ENCODE measurements at regions not wholly inside any gene's neighbourhood (a gene's known extent, or its start where the extent isn't known, plus 50 kb on each side); places are given as distances from the start of the nearest gene placed in this dataset.
"Not testable (repeated sequence)": the region's sequence is repeated elsewhere in the genome, so short reads cannot be mapped to it uniquely, and the experiment has no call there.

DNA sequence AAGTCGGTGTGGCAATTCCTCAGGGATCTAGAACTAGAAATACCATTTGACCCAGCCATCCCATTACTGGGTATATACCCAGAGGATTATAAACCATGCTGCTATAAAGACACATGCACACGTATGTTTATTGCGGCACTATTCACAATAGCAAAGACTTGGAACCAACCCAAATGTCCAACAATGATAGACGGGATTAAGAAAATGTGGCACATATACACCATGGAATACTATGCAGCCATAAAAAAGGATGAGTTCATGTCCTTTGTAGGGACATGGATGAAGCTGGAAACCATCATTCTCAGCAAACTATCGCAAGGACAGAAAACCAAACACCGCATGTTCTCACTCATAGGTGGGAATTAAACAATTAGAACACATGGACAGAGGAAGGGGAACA lies 80.6 kb upstream of the ST3GAL5 start:
- H3K27me3 ChIP-seq (ENCODE audit: control insufficient read depth, insufficient read depth, low read length); H3K9me3 ChIP-seq (replicated peaks; ENCODE audit: control insufficient read depth, low read depth, low read length); H3K4me3 ChIP-seq (ENCODE audit: low read length); H3K4me1 ChIP-seq (ENCODE audit: control insufficient read depth, insufficient read depth, low read length); DNase-seq; H3K36me3 ChIP-seq (ENCODE audit: control insufficient read depth, insufficient read depth, low read length); H3K27ac ChIP-seq (ENCODE audit: low read length): not testable (repeated sequence)
- no CpG with 5 or more reads among the region's 6 CpGs for WGBS (ENCODE audit: insufficient coverage)

DNA sequence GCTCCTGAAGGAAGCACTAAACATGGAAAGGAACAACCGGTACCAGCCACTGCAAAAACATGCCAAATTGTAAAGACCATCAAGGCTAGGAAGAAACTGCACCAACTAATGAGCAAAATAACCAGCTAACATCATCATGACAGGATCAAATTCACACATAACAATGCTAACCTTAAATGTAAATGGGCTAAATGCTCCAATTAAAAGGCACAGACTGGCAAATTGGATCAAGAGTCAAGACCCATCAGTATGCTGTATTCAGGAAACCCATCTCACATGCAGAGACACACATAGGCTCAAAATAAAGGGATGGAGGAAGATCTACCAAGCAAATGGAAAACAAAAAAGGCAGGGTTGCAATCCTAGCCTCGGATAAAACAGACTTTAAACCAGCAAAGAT lies 77.0 kb upstream of the ST3GAL5 start:
- H3K36me3 ChIP-seq (ENCODE audit: control insufficient read depth, insufficient read depth, low read length); H3K27ac ChIP-seq (ENCODE audit: low read length); DNase-seq; H3K4me1 ChIP-seq (ENCODE audit: control insufficient read depth, insufficient read depth, low read length); H3K9me3 ChIP-seq (replicated peaks; ENCODE audit: control insufficient read depth, low read depth, low read length); H3K4me3 ChIP-seq (ENCODE audit: low read length); H3K27me3 ChIP-seq (ENCODE audit: control insufficient read depth, insufficient read depth, low read length): not testable (repeated sequence)
- no CpG with 5 or more reads among the region's 2 CpGs for WGBS (ENCODE audit: insufficient coverage)

DNA sequence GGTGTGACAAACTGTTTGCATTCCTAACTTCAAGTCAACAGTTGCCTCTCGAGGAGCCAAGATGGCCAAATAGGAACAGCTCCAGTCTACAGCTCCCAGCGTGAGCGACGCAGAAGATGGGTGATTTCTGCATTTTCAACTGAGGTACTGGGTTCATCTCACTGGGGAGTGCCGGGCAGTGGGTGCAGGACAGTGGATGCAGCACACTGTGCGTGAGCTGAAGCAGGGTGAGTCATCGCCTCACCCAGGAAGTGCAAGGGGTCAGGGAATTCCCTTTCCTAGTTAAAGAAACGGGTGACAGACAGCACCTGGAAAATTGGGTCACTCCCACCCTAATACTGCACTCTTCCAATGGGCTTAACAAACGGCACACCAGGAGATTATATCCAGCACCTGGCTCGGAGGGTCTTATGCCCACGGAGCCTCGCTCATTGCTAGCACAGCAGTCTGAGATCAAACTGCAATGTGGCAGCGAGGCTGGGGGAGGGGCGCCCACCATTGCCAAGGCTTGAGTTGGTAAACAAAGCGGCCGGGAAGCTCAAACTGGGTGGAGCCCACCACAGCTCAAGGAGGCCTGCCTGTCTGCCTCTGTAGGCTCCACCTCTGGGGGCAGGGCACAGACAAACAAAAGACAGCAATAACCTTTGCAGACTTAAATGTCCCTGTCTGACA lies 75.1 kb upstream of the ST3GAL5 start:
- 91% methylated on average over 13 of the region's 16 CpGs for WGBS (ENCODE audit: insufficient coverage)
- not testable (repeated sequence) for H3K36me3 ChIP-seq (ENCODE audit: control insufficient read depth, insufficient read depth, low read length); H3K27me3 ChIP-seq (ENCODE audit: control insufficient read depth, insufficient read depth, low read length); H3K4me3 ChIP-seq (ENCODE audit: low read length); H3K27ac ChIP-seq (ENCODE audit: low read length); H3K9me3 ChIP-seq (replicated peaks; ENCODE audit: control insufficient read depth, low read depth, low read length); DNase-seq
- peaks cover 17% of the 10 kb centered on the region for H3K4me1 ChIP-seq (ENCODE audit: control insufficient read depth, insufficient read depth, low read length)

DNA sequence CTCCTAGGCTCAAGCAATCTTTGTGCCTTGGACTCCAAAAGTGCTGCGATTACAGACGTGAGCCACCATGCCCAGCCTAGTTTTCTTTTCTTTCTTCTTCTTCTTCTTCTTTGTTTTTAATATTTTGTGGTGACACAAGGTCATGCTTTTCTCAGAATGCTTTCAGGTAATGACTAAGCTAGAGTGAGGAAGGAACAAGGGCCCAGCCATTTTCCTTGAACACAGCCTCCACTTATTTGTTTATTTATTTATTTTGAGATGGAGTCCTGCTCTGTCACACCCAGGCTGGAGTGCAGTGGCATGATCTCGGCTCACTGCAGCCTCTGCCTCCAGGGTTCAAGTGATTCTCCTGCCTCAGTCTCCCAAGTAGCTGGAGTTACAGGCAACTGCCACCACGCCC lies 74.3 kb upstream of the ST3GAL5 start:
- Histone ChIP-seq H3K4me3 (ENCODE audit: low read length) (no peak overlapping the region), H3K4me1 (ENCODE audit: control insufficient read depth, insufficient read depth, low read length) (peaks cover 23% of the 10 kb centered on the region)
- 100% methylated on average over 1 of the region's 4 CpGs for WGBS (ENCODE audit: insufficient coverage)

DNA sequence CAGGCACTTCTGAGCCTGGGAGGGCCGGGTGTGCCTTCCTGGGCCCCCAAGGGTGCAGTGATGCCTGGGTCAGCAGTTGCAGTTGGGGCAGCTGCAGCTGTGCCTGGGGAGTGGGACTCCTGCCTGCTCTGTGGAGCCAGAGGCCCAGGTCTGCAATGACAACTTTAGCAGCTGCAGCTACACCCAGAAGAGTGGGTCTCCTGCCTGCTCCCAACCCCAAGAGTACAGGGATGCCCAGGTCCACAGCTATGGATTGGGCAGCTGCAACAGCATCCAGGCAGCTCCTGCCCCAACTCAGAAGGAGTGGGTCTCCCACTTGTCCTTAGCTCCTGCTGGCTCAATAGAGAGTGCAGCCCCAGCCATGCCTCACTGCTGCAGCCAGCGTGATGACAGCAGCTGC lies 73.0 kb upstream of the ST3GAL5 start:
- WGBS (ENCODE audit: insufficient coverage) = 90% methylated on average over 1 of the region's 2 CpGs
- Histone ChIP-seq H3K4me3 (ENCODE audit: low read length) (no peak overlapping the region), H3K27me3 (ENCODE audit: control insufficient read depth, insufficient read depth, low read length) (no peaks in the 10 kb centered on the region), H3K9me3 (replicated peaks; ENCODE audit: control insufficient read depth, low read depth, low read length) (peaks cover 9% of the 10 kb centered on the region), H3K27ac (ENCODE audit: low read length) (no peak overlapping the region), H3K36me3 (ENCODE audit: control insufficient read depth, insufficient read depth, low read length) (no peaks in the 10 kb centered on the region), H3K4me1 (ENCODE audit: control insufficient read depth, insufficient read depth, low read length) (peaks cover 28% of the 10 kb centered on the region)
- no peak for DNase-seq

More for the DNA sequence above, 74.3 kb upstream of the ST3GAL5 start:
- peaks cover 9% of the 10 kb centered on the region for H3K9me3 ChIP-seq (replicated peaks; ENCODE audit: control insufficient read depth, low read depth, low read length)
- H3K27me3 ChIP-seq (ENCODE audit: control insufficient read depth, insufficient read depth, low read length) = no peaks in the 10 kb centered on the region
- H3K27ac ChIP-seq (ENCODE audit: low read length) = no peak overlapping the region
- H3K36me3 ChIP-seq (ENCODE audit: control insufficient read depth, insufficient read depth, low read length) = no peaks in the 10 kb centered on the region
- no peak for DNase-seq

DNA sequence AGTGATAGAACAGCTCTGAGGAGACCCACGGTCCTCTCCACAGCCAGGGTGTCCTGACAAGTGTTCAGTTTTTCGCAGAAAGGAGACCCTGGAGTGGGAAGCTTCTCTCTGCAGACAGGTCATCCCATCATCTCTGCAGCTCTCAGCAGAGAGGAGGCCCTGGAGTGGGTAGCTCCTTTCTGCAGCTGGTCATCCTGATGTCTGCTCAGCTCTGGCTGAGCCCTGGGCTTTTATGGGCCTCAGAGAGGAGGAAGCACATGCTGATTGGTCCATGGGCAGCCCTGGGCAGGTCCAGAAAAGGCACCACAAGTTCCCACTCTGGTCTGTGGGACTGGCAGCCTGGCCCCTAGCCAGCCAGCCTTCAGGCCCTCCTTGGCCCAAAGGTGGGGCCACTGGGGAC lies 72.3 kb upstream of the ST3GAL5 start:
- Histone ChIP-seq H3K4me1 (ENCODE audit: control insufficient read depth, insufficient read depth, low read length) (peaks cover 34% of the 10 kb centered on the region), H3K9me3 (replicated peaks; ENCODE audit: control insufficient read depth, low read depth, low read length) (peaks cover 9% of the 10 kb centered on the region), H3K4me3 (ENCODE audit: low read length) (no peak overlapping the region), H3K27me3 (ENCODE audit: control insufficient read depth, insufficient read depth, low read length) (no peaks in the 10 kb centered on the region), H3K36me3 (ENCODE audit: control insufficient read depth, insufficient read depth, low read length) (no peaks in the 10 kb centered on the region), H3K27ac (ENCODE audit: low read length) (no peak overlapping the region)
- no peak for DNase-seq
- WGBS (ENCODE audit: insufficient coverage) = no CpG with 5 or more reads among the region's 2 CpGs

DNA sequence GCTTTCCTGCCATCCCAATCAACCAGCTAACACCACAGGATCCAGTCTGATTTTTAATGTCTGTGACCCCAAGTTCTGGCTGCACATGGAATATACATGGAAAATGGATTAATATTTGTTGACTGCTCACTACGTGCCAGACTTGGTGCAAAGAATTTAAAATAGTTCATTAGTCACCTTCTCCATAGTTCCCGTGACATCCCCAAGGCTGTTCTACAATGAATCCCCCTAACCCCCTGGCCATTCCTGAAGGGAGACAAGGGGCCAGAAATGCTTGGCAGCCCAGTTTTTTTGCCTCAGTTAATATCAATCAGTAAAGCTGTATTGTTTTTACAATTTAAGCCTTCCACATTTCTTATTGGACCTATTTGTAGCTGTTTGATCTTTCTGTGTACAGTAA lies 71.0 kb upstream of the ST3GAL5 start:
- no peak for DNase-seq
- peaks cover 45% of the 10 kb centered on the region for H3K4me1 ChIP-seq (ENCODE audit: control insufficient read depth, insufficient read depth, low read length)
- no peak overlapping the region for H3K4me3 ChIP-seq (ENCODE audit: low read length)
- no peaks in the 10 kb centered on the region for H3K27me3 ChIP-seq (ENCODE audit: control insufficient read depth, insufficient read depth, low read length)
- H3K27ac ChIP-seq (ENCODE audit: low read length) = peak overlapping the region; percentile 62
- WGBS (ENCODE audit: insufficient coverage) = no CpG with 5 or more reads among the region's 2 CpGs
- H3K36me3 ChIP-seq (ENCODE audit: control insufficient read depth, insufficient read depth, low read length) = no peaks in the 10 kb centered on the region
- peaks cover 9% of the 10 kb centered on the region for H3K9me3 ChIP-seq (replicated peaks; ENCODE audit: control insufficient read depth, low read depth, low read length)

DNA sequence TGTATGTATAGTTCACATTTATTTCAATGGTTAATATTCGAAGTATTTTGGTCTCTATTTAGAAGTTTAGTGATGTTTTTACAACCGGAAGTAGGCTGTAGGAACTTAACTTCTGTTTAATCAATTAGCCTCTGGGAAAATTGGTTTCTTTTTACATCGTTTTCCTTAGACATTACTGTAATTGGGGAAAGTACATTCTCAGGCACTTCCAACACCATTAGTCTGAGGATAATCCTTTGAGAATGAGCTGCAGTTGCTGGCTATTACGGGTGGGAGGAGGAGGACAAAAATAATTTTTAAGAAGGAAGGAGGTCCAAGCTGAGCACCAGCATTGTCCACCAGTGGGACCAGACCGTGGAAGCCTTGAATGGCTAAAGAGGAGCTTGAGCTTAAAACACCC lies 70.4 kb upstream of the ST3GAL5 start:
- peaks cover 9% of the 10 kb centered on the region for H3K9me3 ChIP-seq (replicated peaks; ENCODE audit: control insufficient read depth, low read depth, low read length)
- DNase-seq = peak; percentile 51
- H3K36me3 ChIP-seq (ENCODE audit: control insufficient read depth, insufficient read depth, low read length) = no peaks in the 10 kb centered on the region
- 33% methylated on average over 2 of the region's 5 CpGs for WGBS (ENCODE audit: insufficient coverage)
- H3K4me1 ChIP-seq (ENCODE audit: control insufficient read depth, insufficient read depth, low read length) = peaks cover 45% of the 10 kb centered on the region
- H3K27ac ChIP-seq (ENCODE audit: low read length) = peak overlapping the region; percentile 62
- no peaks in the 10 kb centered on the region for H3K27me3 ChIP-seq (ENCODE audit: control insufficient read depth, insufficient read depth, low read length)
- H3K4me3 ChIP-seq (ENCODE audit: low read length) = no peak overlapping the region

DNA sequence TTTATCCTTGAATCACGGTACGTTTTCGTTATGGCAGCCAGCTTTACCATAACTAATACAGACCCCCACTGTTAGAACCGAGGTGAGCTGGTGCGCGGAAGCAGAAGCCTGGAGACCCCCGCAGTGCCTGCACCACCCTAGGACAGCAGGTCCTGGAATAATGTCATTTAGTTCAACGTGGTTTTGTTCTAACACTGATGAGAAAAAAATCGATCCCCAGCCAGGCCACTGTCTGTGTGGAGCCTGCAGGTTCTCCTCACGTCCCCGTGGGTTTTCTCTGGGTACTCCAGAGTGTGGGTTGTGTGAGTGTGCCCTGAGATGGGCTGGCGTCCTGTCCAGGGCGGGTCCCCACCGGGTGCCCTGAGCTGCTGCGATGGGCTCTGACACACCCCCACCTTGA lies 69.9 kb upstream of the ST3GAL5 start:
- peaks cover 9% of the 10 kb centered on the region for H3K9me3 ChIP-seq (replicated peaks; ENCODE audit: control insufficient read depth, low read depth, low read length)
- H3K27ac ChIP-seq (ENCODE audit: low read length) = no peak overlapping the region
- no peak for DNase-seq
- H3K27me3 ChIP-seq (ENCODE audit: control insufficient read depth, insufficient read depth, low read length) = no peaks in the 10 kb centered on the region
- H3K36me3 ChIP-seq (ENCODE audit: control insufficient read depth, insufficient read depth, low read length) = no peaks in the 10 kb centered on the region
- 58% methylated on average over 3 of the region's 15 CpGs for WGBS (ENCODE audit: insufficient coverage)
- H3K4me1 ChIP-seq (ENCODE audit: control insufficient read depth, insufficient read depth, low read length) = peaks cover 45% of the 10 kb centered on the region
- no peak overlapping the region for H3K4me3 ChIP-seq (ENCODE audit: low read length)

DNA sequence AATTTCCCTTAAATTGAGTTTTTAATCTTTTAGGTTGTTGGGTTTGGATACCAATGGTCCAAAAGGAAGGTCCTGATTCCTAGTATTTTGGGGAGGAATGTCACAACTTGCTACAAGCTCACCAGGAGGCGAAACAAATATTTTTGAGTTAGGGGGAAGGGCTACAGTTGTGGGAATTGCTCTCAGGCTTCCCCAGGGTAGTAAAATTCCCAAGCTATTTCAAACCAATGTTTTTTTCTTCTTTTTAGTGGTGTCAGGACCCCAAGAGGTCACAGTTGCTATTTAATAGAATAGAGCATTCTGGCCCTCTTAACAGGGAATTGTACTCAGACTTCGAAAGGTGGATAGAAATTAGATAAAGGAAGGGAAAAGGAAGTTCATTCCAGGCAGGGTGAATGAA lies 68.5 kb upstream of the ST3GAL5 start:
- no peak for DNase-seq
- H3K27ac ChIP-seq (ENCODE audit: low read length) = peak overlapping the region; percentile 62
- H3K27me3 ChIP-seq (ENCODE audit: control insufficient read depth, insufficient read depth, low read length) = no peaks in the 10 kb centered on the region
- H3K9me3 ChIP-seq (replicated peaks; ENCODE audit: control insufficient read depth, low read depth, low read length) = peaks cover 6% of the 10 kb centered on the region
- peaks cover 60% of the 10 kb centered on the region for H3K4me1 ChIP-seq (ENCODE audit: control insufficient read depth, insufficient read depth, low read length)
- H3K36me3 ChIP-seq (ENCODE audit: control insufficient read depth, insufficient read depth, low read length) = no peaks in the 10 kb centered on the region
- H3K4me3 ChIP-seq (ENCODE audit: low read length) = no peak overlapping the region
- no CpG with 5 or more reads among the region's 2 CpGs for WGBS (ENCODE audit: insufficient coverage)

DNA sequence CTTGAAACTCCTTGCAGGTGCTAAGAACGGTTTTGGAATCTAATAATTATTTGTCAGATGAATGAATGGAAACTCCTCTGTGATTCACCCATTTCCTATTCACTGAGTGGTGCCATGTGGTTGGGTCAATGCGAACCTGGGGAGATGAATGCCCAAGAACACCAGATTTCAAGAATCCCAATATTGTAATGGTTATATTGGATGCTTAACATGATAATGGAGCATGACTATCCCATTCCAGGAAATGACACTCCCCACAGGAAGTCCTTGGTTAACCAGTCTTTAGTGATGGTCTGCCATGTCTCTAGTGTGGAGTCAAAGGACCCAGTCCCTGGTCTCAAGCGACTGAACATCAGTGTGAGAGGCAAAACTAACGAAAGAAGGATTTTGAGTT lies 67.9 kb upstream of the ST3GAL5 start:
- 66% methylated on average over 2 of the region's 4 CpGs for WGBS (ENCODE audit: insufficient coverage)
- Histone ChIP-seq H3K9me3 (replicated peaks; ENCODE audit: control insufficient read depth, low read depth, low read length) (peaks cover 6% of the 10 kb centered on the region), H3K27ac (ENCODE audit: low read length) (peak overlapping the region; percentile 62), H3K4me1 (ENCODE audit: control insufficient read depth, insufficient read depth, low read length) (peaks cover 60% of the 10 kb centered on the region), H3K36me3 (ENCODE audit: control insufficient read depth, insufficient read depth, low read length) (no peaks in the 10 kb centered on the region), H3K4me3 (ENCODE audit: low read length) (no peak overlapping the region), H3K27me3 (ENCODE audit: control insufficient read depth, insufficient read depth, low read length) (no peaks in the 10 kb centered on the region)
- DNase-seq = no peak
